GM19463 (cell line): ENCODE measurements at regions not wholly inside any gene's neighbourhood (a gene's known extent, or its start where the extent isn't known, plus 50 kb on each side); places are given as distances from the start of the nearest gene placed in this dataset.

ENCODE experiments used
- ATAC-seq: cut with Tn5 transposase; IDR thresholded peaks from one replicate; pipeline ENCODE4 v1.9.1; 2021; ENCODE audit warnings: mild to moderate bottlenecking, moderate library complexity; ENCODE audit not compliant: unreplicated experiment

- ATAC-seq = no peak
Measured at GRCh38 chr1:75668813-75669212, 55.7 kb upstream of the ACADM start.

- ATAC-seq = peak; percentile 42
Measured at GRCh38 chr1:75671708-75672107, 52.8 kb upstream of the ACADM start.

- ATAC-seq = no peak
Measured at GRCh38 chr1:75672108-75672507, 52.4 kb upstream of the ACADM start.

- ATAC-seq = no peak
Measured at GRCh38 chr1:75672528-75673393, 51.7 kb upstream of the ACADM start.

- ATAC-seq = no peak
Measured at GRCh38 chr1:75673399-75673798, 51.1 kb upstream of the ACADM start.

GRCh38 chr1:75673885-75674284, 50.6 kb upstream of the ACADM start:
- ATAC-seq = no peak
